DMS 273 (cell line): ENCODE measurements at regions not wholly inside any gene's neighbourhood (a gene's known extent, or its start where the extent isn't known, plus 50 kb on each side); places are given as distances from the start of the nearest gene placed in this dataset.

Source experiments
- DNase-seq: peaks from one replicate; lab custom pipeline; 2025; ENCODE audit not compliant: unreplicated experiment; lab: John Stamatoyannopoulos, UW

- DNase-seq: peak; percentile 53
Measured at GRCh38 chr4:18366892-18367291, 345.3 kb upstream of the LCORL start.

DNA sequence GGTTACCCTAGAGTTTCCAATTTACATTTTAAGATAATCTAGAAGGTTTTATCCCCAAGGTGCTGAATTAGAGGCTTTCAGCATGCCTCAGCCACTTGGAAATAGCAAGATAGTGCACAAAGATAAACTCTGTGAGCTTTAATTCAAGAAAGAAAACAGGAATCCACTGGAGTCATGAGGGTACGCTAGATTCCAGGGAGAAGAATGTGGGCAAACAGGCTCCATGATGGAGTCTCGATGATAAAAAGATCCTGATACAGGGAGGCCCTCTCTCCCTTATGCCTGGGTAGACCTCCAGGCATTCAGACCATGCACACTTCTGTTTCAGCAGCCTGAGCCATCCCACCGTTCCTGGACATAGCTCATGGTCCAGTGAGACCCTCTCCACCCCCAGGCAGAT is 344.6 kb upstream of the LCORL start:
- no peak for DNase-seq

- no peak for DNase-seq
Measured at GRCh38 chr4:18343581-18343980, 322.0 kb upstream of the LCORL start.

- DNase-seq: no peak
Measured at GRCh38 chr4:18342847-18343246, 321.3 kb upstream of the LCORL start.

GRCh38 chr4:18321956-18322530 is 300.5 kb upstream of the LCORL start:
- peak; percentile 43 for DNase-seq

GRCh38 chr4:18319431-18319830 is 297.9 kb upstream of the LCORL start:
- no peak for DNase-seq

DNA sequence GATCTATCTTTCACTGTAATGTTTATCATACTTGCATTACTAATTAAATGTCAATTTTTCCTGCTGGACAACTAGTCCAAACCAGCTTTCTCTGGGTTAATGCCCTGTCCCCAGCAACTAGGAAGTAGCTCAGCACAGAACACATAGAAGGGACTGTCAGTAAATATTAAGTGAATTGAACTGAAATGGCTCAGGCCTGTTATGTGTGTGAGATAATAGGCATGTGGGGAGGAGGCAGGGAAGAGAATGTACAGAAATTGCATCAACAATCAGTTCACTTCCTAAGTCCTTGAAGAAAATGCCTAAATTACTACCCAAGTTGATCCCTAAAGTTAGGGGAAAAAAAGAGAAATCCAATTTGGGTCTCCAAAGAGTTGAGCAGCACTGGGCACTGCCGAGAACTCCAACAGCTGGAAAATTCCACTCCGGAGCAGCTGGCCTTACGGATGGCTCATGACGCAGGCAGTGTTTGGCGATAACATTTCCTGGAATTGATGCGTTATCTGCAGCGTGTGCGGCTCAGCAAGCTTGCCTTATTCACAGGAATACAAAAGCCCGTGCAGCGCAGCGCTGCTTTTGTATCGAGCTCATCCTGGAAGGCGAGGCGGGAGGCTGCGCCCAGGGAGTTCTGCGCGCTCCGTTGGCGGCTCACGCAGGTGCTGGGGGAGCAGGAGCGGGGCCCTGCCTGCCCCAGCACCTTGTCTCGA is 297.3 kb upstream of the LCORL start:
- no peak for DNase-seq

DNA sequence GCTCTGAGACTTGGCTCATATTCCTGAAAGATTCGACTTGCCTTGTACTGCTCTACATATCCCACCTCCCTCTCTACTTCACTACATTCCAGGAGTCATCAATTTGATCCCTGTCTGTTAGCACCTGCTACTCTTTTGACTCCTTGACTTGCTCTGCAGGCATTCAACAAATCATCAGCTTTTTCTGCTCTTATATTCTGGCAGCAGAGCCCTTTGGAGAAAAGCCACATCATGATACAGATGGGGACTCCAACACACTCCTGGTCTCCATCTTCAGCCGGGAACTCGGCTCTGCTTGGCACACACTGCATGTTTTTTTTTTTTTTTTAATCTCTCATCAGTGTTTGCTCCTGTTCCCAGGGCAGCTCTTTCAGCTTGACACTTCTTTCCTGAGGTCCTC is 293.2 kb upstream of the LCORL start:
- DNase-seq: no peak

DNA sequence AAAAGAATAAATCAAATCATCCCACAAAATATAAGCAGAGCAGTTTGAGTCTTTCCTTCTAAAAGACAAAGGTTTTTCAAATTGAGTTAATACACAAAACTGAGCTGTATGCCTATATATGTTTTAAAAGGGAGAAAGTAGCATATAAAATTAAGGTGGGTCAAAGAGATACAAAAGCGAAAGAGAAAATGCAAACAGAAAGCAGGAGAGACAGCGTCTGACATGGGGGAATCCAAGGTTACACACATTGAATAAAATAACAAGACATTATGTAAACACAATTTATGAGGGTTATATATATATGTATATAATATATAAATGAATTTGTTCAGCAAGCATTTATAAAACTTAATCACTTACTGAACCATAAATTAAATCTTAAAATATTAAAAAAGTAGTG is 276.1 kb upstream of the LCORL start:
- no peak for DNase-seq

DNA sequence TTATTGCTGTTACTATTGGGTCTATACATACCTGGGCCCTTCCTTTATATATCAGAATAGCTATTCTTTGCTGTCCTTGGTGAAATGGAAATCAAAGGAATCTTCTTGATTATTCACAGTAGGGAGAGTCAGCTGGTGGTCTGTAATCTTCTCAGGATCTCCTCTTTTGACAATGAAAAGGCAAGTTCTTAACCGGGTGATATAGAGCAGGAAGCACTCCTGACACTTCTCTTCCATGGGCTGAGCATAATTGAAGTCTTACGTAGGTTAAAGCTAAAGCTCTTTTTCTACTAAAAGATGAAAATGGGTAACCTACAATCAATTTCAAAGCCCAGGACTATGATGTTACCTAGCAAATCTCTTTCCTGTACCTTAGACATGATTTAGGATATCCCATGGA is 274.9 kb upstream of the LCORL start:
- DNase-seq: no peak

DNA sequence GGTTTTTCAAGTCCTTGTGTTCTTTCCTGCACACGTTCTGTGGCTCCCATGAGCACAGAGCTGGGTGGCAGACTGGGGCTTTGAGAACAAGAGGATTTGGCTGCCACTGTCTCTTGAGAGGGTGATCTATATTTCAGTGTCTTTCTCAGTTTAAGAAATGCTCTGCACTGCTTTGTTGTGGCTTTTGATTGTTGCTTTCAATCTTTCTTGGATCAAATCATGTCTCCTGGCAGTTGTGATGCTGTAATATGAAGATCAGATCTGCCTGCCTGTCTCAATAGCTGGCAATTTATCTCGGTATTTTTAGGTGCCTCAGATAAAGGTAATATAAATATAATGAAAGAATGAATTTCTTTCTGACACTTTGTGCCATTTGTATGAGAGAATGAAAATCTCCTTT is 273.3 kb upstream of the LCORL start:
- no peak for DNase-seq

GRCh38 chr4:18294021-18294420 is 272.5 kb upstream of the LCORL start:
- DNase-seq: no peak

DNA sequence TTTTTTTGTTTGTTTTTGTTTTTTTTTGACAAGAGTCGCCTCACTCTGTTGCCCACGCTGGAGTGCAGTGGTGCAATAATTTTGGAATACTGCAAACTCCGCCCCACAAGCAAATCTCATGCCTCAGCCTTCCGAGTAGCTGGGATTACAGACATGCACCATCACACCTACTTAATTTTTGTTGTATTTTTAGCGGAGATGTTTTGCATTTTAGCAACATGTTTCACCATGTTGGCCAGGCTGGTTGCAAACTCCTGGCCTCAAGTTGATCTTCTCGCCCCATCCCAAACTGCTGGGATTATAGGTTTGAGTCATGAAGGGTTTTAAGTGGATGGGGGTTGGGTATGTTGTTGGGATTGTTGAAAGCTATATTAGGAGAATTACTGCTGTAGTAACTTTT is 270.9 kb upstream of the LCORL start:
- DNase-seq: no peak

GRCh38 chr4:18291981-18292380 is 270.4 kb upstream of the LCORL start:
- DNase-seq: no peak

DNA sequence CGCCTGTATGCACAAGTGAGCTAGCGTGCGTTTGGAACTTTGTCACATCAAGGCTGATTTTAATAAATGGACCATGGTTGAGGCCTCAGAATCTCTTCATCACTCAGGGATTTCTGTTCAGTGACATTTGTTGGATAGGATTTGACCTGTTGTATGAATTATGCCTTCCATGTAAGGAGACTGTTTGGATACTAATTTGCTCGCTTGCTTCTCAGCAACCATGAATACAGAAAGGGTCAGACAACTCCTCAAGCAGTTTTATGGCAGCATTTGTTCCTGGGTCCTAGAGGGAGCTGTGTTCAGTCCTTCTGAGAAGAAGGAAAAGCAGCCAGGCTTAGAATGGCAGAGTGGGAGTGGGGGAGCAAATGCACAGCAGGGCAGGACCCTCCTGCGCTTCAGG is 269.7 kb upstream of the LCORL start:
- peak; percentile 1 for DNase-seq

DNA sequence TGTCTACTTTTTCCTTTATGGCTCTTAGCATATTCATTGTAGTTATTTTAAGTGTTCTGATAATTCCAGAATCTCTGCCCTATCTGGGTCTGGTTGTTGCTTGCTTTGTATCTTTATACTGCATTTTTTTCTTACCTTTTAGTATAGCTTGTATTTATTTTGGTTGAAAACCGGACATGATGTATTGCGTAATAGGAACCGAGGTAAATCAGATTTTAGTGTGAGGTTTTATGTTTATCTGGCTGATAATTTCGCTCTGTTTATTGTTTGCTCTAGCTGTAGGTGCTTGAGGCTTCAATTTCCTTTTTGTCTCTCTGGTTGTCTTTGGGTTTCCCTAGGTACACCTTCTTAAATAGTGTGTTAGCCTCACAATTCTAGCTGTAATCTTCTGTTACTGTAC is 263.8 kb upstream of the LCORL start:
- DNase-seq: no peak

- no peak for DNase-seq
Measured at GRCh38 chr4:18278244-18278643, 256.7 kb upstream of the LCORL start.

- DNase-seq: no peak
Measured at GRCh38 chr4:18262832-18263231, 241.3 kb upstream of the LCORL start.

DNA sequence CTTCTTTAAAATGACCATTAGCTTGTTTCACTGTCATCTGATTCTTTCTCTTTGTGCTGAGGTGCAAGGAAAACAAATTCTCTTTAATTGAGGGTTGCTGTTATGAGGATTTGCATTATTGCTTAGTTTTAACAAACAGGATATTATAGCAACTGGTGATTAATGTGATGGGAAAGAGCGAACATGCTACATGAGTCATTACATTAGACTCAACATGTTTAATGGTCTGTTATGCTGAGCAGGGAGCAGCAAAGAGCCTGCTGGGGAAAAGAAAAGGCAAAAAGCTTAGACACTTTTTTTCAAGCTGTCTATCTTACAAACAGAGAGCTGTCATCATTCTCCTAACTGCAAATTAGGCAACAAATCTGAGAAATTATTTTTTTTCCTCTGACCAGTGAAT is 230.5 kb upstream of the LCORL start:
- no peak for DNase-seq

- DNase-seq: no peak
Measured at GRCh38 chr4:18250564-18250963, 229.0 kb upstream of the LCORL start.

- no peak for DNase-seq
Measured at GRCh38 chr4:18248611-18249010, 227.1 kb upstream of the LCORL start.

DNA sequence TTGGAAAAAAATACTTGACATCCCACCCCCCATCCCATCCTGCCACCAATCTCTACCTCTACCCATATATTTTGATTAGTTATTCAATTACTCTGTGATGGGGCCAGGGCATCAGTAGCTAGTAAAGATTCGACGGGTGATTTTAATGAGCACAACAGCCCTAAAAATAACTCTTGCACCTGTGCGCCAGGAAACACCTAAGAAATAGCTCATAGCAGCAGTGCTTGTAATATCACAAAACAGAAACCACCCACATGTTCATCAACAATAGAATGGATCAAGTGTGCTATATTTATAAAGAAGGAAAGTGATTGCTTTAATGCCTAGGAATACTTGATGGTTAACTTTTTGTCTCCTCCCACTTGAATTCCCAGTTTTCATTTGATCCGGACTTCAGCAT is 225.6 kb upstream of the LCORL start:
- no peak for DNase-seq
